Parathyroid adenoma (tissue), 2 donors: ENCODE measurements at regions not wholly inside any gene's neighbourhood (a gene's known extent, or its start where the extent isn't known, plus 50 kb on each side); places are given as distances from the start of the nearest gene placed in this dataset.

Source experiments
- H2AFZ ChIP-seq: fragments of 300-600 bp; sonication (generic); one replicate; pipeline ENCODE4 v1.7.0; 2017; ENCODE audit warnings: antibody characterized with exemption, mild to moderate bottlenecking
- H3K27ac ChIP-seq: fragments of 300-600 bp; sonication (generic); one replicate; pipeline ENCODE4 v1.7.0; 2017
- H3K27me3 ChIP-seq: fragments of 300-600 bp; sonication (generic); one replicate; pipeline ENCODE4 v1.7.0; 2017; ENCODE audit warnings: low read length; ENCODE audit not compliant: control insufficient read depth, insufficient read depth
- H3K36me3 ChIP-seq: fragments of 300-600 bp; sonication (generic); one replicate; pipeline ENCODE4 v1.7.0; 2017; ENCODE audit warnings: low read length; ENCODE audit not compliant: control insufficient read depth, insufficient read depth
- H3K4me1 ChIP-seq: fragments of 300-600 bp; sonication (generic); one replicate; pipeline ENCODE4 v1.7.0; 2017; ENCODE audit warnings: control low read depth
- H3K4me2 ChIP-seq: fragments of 300-600 bp; sonication (generic); one replicate; pipeline ENCODE4 v1.7.0; 2017; ENCODE audit warnings: low read length
- H3K4me3 ChIP-seq: fragments of 300-600 bp; sonication (generic); one replicate; pipeline ENCODE4 v1.7.0; 2017; ENCODE audit warnings: low read depth, low read length
- H3K79me2 ChIP-seq: fragments of 300-600 bp; sonication (generic); one replicate; pipeline ENCODE4 v1.7.0; 2017; ENCODE audit warnings: control low read depth
- H3K9ac ChIP-seq: fragments of 300-600 bp; sonication (generic); one replicate; pipeline ENCODE4 v1.7.0; 2017; ENCODE audit warnings: mild to moderate bottlenecking
- H3K9me3 ChIP-seq: fragments of 300-600 bp; sonication (generic); one replicate; pipeline ENCODE4 v1.7.0; 2017; ENCODE audit warnings: low read length; ENCODE audit not compliant: control insufficient read depth
- CTCF ChIP-seq: fragments of 300-600 bp; sonication (generic); IDR thresholded peaks from one replicate; pipeline ENCODE4 v1.7.0; 2017; ENCODE audit warnings: antibody characterized with exemption, mild to moderate bottlenecking
- donor health status: primary hyperparathyroidism.

DNA sequence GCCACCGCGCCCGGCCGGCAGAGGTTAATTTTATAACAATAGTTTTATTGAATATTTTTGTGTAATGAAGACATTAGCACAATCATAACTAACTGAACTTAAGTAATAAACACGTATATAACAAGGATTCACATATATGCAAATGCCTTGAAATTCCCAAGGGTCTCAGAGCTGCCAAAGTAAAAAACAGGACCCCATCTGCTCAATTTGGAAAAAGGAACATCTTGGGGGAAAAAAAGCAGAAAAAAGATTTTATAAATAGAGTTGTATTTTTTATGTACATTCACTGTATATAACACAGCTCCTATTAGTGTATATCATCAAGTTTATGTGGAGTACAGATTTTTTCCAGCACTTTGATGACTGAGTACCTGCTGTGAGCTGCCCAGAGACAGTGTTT, 366.7 kb downstream of the BRINP1 start:
- H3K4me2 ChIP-seq: no peak overlapping the region
- H3K27me3 ChIP-seq: no peaks in the 10 kb centered on the region
- no peak overlapping the region for H3K27ac ChIP-seq
- no peaks in the 10 kb centered on the region for H3K36me3 ChIP-seq
- H3K79me2 ChIP-seq: no peaks in the 10 kb centered on the region
- no peak for TF ChIP-seq CTCF
- no peaks in the 10 kb centered on the region for H3K9me3 ChIP-seq
- H3K4me1 ChIP-seq: peaks cover 12% of the 10 kb centered on the region
- H2AFZ ChIP-seq: no peak overlapping the region
- no peak overlapping the region for H3K9ac ChIP-seq
- H3K4me3 ChIP-seq: no peak overlapping the region

DNA sequence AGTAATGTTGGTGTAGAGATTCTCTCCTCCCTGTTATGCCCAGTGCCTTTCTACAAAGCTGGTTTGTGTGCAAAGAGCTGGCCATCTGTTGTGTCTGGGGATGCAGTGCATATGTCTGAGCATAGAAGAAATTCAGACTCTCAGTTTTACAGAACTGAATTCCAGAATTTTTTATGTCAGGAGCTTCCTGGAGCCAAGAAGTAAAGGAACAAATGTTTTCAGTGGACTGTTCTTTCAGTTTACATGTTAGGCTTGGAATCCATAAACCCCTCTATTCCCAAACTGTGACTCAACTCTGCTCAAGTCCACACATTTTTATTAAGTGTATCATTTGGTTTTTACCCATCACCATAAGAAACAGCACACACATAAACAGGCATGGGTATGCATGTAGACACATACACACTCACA, 366.0 kb downstream of the BRINP1 start:
- Histone ChIP-seq H3K9ac (no peak overlapping the region), H3K36me3 (no peaks in the 10 kb centered on the region), H3K9me3 (no peaks in the 10 kb centered on the region), H3K27ac (peak overlapping the region; percentile 96), H3K4me3 (no peak overlapping the region), H2AFZ (no peak overlapping the region), H3K79me2 (no peaks in the 10 kb centered on the region), H3K27me3 (no peaks in the 10 kb centered on the region), H3K4me1 (peaks cover 12% of the 10 kb centered on the region), H3K4me2 (no peak overlapping the region)
- no peak for TF ChIP-seq CTCF

GRCh38 chr9:119003882-119004617, 365.2 kb downstream of the BRINP1 start:
- Histone ChIP-seq H3K79me2 (no peaks in the 10 kb centered on the region), H3K4me2 (peak overlapping the region; percentile 60), H3K27me3 (no peaks in the 10 kb centered on the region), H3K4me1 (peaks cover 12% of the 10 kb centered on the region), H3K9me3 (no peaks in the 10 kb centered on the region), H3K9ac (no peak overlapping the region), H3K27ac (peak overlapping the region; percentile 96), H2AFZ (no peak overlapping the region), H3K4me3 (no peak overlapping the region), H3K36me3 (no peaks in the 10 kb centered on the region)
- TF ChIP-seq CTCF: no peak

- H3K79me2 ChIP-seq: no peaks in the 10 kb centered on the region
- no peak for TF ChIP-seq CTCF
- H3K9ac ChIP-seq: no peak overlapping the region
- no peak overlapping the region for H3K4me3 ChIP-seq
- H3K27ac ChIP-seq: peak overlapping the region; percentile 96
- no peaks in the 10 kb centered on the region for H3K27me3 ChIP-seq
- peak overlapping the region; percentile 60 for H3K4me2 ChIP-seq
- no peaks in the 10 kb centered on the region for H3K36me3 ChIP-seq
- H3K9me3 ChIP-seq: no peaks in the 10 kb centered on the region
- H2AFZ ChIP-seq: no peak overlapping the region
- H3K4me1 ChIP-seq: peaks cover 12% of the 10 kb centered on the region
Observed at GRCh38 chr9:119004618-119004990, 364.6 kb downstream of the BRINP1 start.

- Histone ChIP-seq H3K27me3 (no peaks in the 10 kb centered on the region), H3K79me2 (no peaks in the 10 kb centered on the region), H3K4me3 (no peak overlapping the region), H3K4me2 (peak overlapping the region; percentile 60), H3K36me3 (no peaks in the 10 kb centered on the region), H3K9ac (peak overlapping the region; percentile 28), H3K27ac (peak overlapping the region; percentile 96), H3K4me1 (peaks cover 12% of the 10 kb centered on the region), H3K9me3 (no peaks in the 10 kb centered on the region), H2AFZ (peak overlapping the region; percentile 38)
- TF ChIP-seq CTCF: no peak
Observed at GRCh38 chr9:119005162-119005561, 364.1 kb downstream of the BRINP1 start.
